Astrocyte (in vitro differentiated cells and primary cell): ENCODE measurements at regions not wholly inside any gene's neighbourhood (a gene's known extent, or its start where the extent isn't known, plus 50 kb on each side); places are given as distances from the start of the nearest gene placed in this dataset.

Source experiments
- CTCF ChIP-seq: IDR thresholded peaks from 2 replicates; pipeline ENCODE4 v1.5.1; 2011; ENCODE audit warnings: low read depth, mild to moderate bottlenecking, inconsistent platforms, low read length, moderate library complexity; ENCODE audit not compliant: insufficient read depth
- EZH2 ChIP-seq: IDR thresholded peaks from 2 replicates; pipeline ENCODE4 v1.6.1; 2012; ENCODE audit warnings: mild to moderate bottlenecking, low read length, inconsistent platforms; ENCODE audit not compliant: insufficient read depth

GRCh38 chr17:77319211-77320043, 178.7 kb downstream of the SEC14L1 start:
- TF ChIP-seq CTCF: no peak
- TF ChIP-seq EZH2: no peak
